ENCODE measurements at regions not wholly inside any gene's neighbourhood (a gene's known extent, or its start where the extent isn't known, plus 50 kb on each side); places are given as distances from the start of the nearest gene placed in this dataset.

DNA sequence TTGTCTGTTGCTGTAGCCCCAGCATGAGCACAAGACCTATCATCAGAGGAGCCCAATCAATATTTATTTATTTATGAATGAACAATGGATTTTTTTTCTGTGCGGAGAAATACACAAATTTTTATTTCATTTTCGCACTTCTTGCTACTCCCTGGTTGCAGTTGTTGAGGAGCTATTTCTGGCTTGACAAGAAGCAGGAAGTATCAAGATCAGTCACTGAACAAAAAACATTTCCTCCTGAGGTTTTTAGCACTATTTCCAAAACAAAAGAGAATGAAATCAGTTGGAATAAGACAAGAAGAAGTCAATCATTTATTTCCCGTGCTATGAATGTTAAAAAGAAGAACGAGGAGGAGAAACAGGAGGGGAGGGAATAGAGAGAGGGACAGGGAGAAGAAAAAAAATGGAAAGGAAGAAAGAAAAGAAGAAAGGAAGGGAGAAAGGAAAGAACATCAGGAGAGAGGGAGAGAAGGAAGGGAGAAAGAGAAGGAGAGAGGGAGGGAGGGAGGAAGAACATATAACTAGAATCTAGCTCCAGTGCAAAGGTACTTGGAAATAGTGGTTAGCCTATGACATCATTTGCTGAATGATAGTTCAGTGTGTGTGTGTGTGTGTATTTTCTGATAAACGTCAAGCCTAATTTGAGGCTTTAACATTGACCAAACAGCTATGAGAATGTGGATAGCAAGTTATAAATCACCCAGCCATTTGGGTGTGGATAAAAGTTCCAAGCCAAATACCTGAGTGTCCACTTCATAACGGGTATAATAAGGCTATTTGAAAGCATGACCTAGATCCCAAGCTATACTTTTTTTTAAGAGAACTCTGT, 586.0 kb downstream of the EBF1 start:
- Mint-ChIP-seq H3K27ac (ENCODE audit: unreplicated experiment) (no peak overlapping the region), H3K9me3 (ENCODE audit: unreplicated experiment) (peaks cover 3% of the 10 kb centered on the region), H3K36me3 (ENCODE audit: unreplicated experiment) (no peaks in the 10 kb centered on the region), H3K27me3 (ENCODE audit: unreplicated experiment) (peaks cover 5% of the 10 kb centered on the region), H3K4me1 (ENCODE audit: low read depth, unreplicated experiment) (no peaks in the 10 kb centered on the region), H3K4me3 (ENCODE audit: unreplicated experiment) (no peak overlapping the region)
- TF ChIP-seq, protein P1, sequence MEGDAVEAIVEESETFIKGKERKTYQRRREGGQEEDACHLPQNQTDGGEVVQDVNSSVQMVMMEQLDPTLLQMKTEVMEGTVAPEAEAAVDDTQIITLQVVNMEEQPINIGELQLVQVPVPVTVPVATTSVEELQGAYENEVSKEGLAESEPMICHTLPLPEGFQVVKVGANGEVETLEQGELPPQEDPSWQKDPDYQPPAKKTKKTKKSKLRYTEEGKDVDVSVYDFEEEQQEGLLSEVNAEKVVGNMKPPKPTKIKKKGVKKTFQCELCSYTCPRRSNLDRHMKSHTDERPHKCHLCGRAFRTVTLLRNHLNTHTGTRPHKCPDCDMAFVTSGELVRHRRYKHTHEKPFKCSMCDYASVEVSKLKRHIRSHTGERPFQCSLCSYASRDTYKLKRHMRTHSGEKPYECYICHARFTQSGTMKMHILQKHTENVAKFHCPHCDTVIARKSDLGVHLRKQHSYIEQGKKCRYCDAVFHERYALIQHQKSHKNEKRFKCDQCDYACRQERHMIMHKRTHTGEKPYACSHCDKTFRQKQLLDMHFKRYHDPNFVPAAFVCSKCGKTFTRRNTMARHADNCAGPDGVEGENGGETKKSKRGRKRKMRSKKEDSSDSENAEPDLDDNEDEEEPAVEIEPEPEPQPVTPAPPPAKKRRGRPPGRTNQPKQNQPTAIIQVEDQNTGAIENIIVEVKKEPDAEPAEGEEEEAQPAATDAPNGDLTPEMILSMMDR (IDR thresholded peaks at IDR 0.05; ENCODE audit: partially characterized antibody, unreplicated experiment): no peak
- DNase-seq: no peak

DNA sequence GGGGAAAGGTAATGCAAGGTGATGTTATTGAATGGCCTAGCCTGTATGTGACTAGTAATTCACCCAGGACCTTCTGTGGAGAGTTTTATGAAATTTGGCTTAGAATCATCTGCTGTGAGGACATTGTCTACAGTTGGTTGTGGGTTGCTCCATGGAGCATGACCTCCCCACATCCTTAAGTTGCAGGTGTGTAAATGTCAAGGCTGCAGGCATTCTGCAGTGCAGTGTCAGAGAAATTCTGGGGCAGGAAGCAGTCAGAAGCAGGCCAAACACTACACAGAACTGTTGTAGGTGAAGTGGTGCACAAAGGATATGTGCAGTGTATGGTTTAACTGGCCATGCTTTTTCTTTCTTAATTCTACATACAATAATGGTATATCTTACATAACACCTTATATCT, 588.3 kb downstream of the EBF1 start:
- DNase-seq: no peak
- peaks cover 3% of the 10 kb centered on the region for H3K9me3 Mint-ChIP-seq (ENCODE audit: unreplicated experiment)
- peaks cover 7% of the 10 kb centered on the region for H3K36me3 Mint-ChIP-seq (ENCODE audit: unreplicated experiment)
- TF ChIP-seq, protein P1 (IDR thresholded peaks at IDR 0.05; ENCODE audit: partially characterized antibody, unreplicated experiment): no peak
- H3K4me1 Mint-ChIP-seq (ENCODE audit: low read depth, unreplicated experiment): no peaks in the 10 kb centered on the region
- no peak overlapping the region for H3K4me3 Mint-ChIP-seq (ENCODE audit: unreplicated experiment)
- H3K27ac Mint-ChIP-seq (ENCODE audit: unreplicated experiment): no peak overlapping the region
- peaks cover 3% of the 10 kb centered on the region for H3K27me3 Mint-ChIP-seq (ENCODE audit: unreplicated experiment)

DNA sequence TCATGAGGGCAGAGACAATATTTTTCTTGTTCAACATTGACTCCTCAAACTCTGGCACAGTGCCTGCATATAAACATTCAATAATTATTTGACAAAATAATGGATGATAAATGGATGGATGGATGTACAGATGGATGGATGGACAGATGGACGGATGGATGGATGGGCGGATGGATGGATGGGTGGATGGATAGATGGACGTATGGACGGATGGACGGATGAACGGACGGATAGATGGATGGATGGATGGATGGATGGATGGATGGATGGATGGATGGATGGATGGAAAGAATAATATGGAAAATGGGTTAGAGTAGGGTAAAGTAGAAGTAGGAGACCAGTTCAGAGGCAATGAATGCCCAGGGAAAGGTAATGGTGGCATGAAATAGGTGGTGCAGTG, 589.2 kb downstream of the EBF1 start:
- no peak overlapping the region for H3K4me3 Mint-ChIP-seq (ENCODE audit: unreplicated experiment)
- H3K36me3 Mint-ChIP-seq (ENCODE audit: unreplicated experiment): peaks cover 12% of the 10 kb centered on the region
- TF ChIP-seq, protein P1 (IDR thresholded peaks at IDR 0.05; ENCODE audit: partially characterized antibody, unreplicated experiment): no peak
- peaks cover 3% of the 10 kb centered on the region for H3K27me3 Mint-ChIP-seq (ENCODE audit: unreplicated experiment)
- H3K27ac Mint-ChIP-seq (ENCODE audit: unreplicated experiment): no peak overlapping the region
- peaks cover 3% of the 10 kb centered on the region for H3K9me3 Mint-ChIP-seq (ENCODE audit: unreplicated experiment)
- no peaks in the 10 kb centered on the region for H3K4me1 Mint-ChIP-seq (ENCODE audit: low read depth, unreplicated experiment)
- DNase-seq: no peak

DNA sequence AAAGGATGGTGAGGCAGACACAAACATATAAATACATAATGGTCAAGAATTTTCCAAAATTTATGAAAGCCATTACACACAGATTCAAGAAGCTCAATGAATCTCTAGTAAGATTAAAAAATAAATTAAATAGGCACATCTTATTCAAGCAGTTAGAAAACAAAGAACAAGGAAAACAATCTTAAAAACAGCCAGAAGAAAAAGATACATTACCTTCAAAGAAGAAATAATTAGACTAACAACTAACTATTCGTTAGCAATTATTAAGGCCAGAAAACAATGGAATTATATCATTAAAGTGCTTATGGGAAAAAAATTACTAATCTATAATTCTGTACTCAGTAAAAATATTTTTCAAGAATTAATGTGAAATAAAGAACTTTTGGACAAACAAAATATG, 593.1 kb downstream of the EBF1 start:
- H3K36me3 Mint-ChIP-seq (ENCODE audit: unreplicated experiment): peaks cover 16% of the 10 kb centered on the region
- H3K27ac Mint-ChIP-seq (ENCODE audit: unreplicated experiment): no peak overlapping the region
- no peak overlapping the region for H3K4me3 Mint-ChIP-seq (ENCODE audit: unreplicated experiment)
- peaks cover 5% of the 10 kb centered on the region for H3K27me3 Mint-ChIP-seq (ENCODE audit: unreplicated experiment)
- H3K9me3 Mint-ChIP-seq (ENCODE audit: unreplicated experiment): peaks cover 3% of the 10 kb centered on the region
- H3K4me1 Mint-ChIP-seq (ENCODE audit: low read depth, unreplicated experiment): no peaks in the 10 kb centered on the region
- no peak for DNase-seq
- TF ChIP-seq, protein P1 (IDR thresholded peaks at IDR 0.05; ENCODE audit: partially characterized antibody, unreplicated experiment): no peak

DNA sequence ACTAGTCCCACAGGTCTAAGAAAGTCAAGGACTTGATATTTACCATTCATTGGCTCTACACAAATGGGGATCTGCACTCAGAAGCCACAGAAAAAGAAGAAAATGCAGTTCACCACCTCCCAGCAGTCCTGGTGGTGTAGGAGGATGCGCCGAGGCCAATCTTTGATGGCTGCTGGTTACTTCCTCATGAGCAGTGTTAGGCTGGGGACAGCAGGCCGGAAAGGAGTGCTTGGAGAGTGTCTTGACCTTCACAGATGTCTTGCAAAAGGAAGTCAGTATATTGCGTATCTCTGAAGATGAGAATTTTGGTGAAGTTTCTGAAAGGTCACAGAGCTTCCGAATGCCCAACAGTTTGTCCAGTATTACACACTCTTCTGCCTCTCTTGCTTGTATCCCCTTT, 597.0 kb downstream of the EBF1 start:
- no peaks in the 10 kb centered on the region for H3K9me3 Mint-ChIP-seq (ENCODE audit: unreplicated experiment)
- no peak overlapping the region for H3K27ac Mint-ChIP-seq (ENCODE audit: unreplicated experiment)
- H3K4me3 Mint-ChIP-seq (ENCODE audit: unreplicated experiment): no peak overlapping the region
- peaks cover 2% of the 10 kb centered on the region for H3K27me3 Mint-ChIP-seq (ENCODE audit: unreplicated experiment)
- H3K4me1 Mint-ChIP-seq (ENCODE audit: low read depth, unreplicated experiment): no peaks in the 10 kb centered on the region
- H3K36me3 Mint-ChIP-seq (ENCODE audit: unreplicated experiment): peaks cover 16% of the 10 kb centered on the region
- DNase-seq: no peak
- TF ChIP-seq, protein P1 (IDR thresholded peaks at IDR 0.05; ENCODE audit: partially characterized antibody, unreplicated experiment): no peak

Measured in glutamatergic neuron (in vitro differentiated cells).